ENCODE measurements at regions not wholly inside any gene's neighbourhood (a gene's known extent, or its start where the extent isn't known, plus 50 kb on each side); places are given as distances from the start of the nearest gene placed in this dataset.
A peak's percentile ranks its signal among the peaks of the same experiment; 100 is the strongest.

- H3K27ac Mint-ChIP-seq, result peak overlapping the region; percentile 53
- Histone ChIP-seq H2AFZ (no peak overlapping the region), H3K27ac (ENCODE audit: low read depth) (0 out of 2 replicates have a peak overlapping the region, but pooled peaks have one; percentile 18), H3K4me3 (no peak overlapping the region), H3F3A (replicated peaks; ENCODE audit: low read depth) (no peaks in the 10 kb centered on the region), H3K4me2 (peak overlapping the region; percentile 58), H4K20me1 (replicated peaks; ENCODE audit: insufficient read depth) (no peaks in the 10 kb centered on the region), H3K27me3 (ENCODE audit: insufficient read depth) (no peaks in the 10 kb centered on the region), H3K9me2 (ENCODE audit: insufficient read depth) (0 out of 2 replicates have a peak, but pooled peaks cover 9% of the 10 kb centered on the region), H3K4me1 (ENCODE audit: insufficient read depth) (peaks cover 44% of the 10 kb centered on the region), H3K79me2 (replicated peaks; ENCODE audit: insufficient read depth) (no peaks in the 10 kb centered on the region), H3K36me3 (ENCODE audit: insufficient read depth) (no peaks in the 10 kb centered on the region)
- DNase-seq (ENCODE audit: low spot score) (peak; percentile 16), ATAC-seq (no peak)
- H3K4me1 Mint-ChIP-seq, result peaks cover 45% of the 10 kb centered on the region
- no peak overlapping the region; the same call in 2 of the 3 replicates for H3K4me3 Mint-ChIP-seq
- H3K36me3 Mint-ChIP-seq (ENCODE audit: low read depth), result peaks cover 5% of the 10 kb centered on the region; the same call in 1 of the 3 replicates
- peaks cover 6% of the 10 kb centered on the region for H3K9me3 Mint-ChIP-seq
- TF ChIP-seq POLR2AphosphoS5 (IDR thresholded peaks at IDR 0.05; ENCODE audit: low read depth) (no peak), NANOG (IDR thresholded peaks at IDR 0.05; ENCODE audit: borderline replicate concordance) (peak; percentile 71; the same call in 1 of the 2 replicates), JUNB (IDR thresholded peaks at IDR 0.05; ENCODE audit: unreplicated experiment) (no peak), ZNF462 (CRISPR knock-in tag; IDR thresholded peaks at IDR 0.05) (no peak), ZNF331 (CRISPR knock-in tag; IDR thresholded peaks at IDR 0.05; ENCODE audit: low read depth) (no peak)
- no peaks in the 10 kb centered on the region for H3K27me3 Mint-ChIP-seq (ENCODE audit: insufficient read depth, low read depth, poor library complexity)
Measured at GRCh38 chr5:109998208-109998607, 308.5 kb downstream of the MAN2A1 start.

- peaks cover 45% of the 10 kb centered on the region for H3K4me1 Mint-ChIP-seq
- Histone ChIP-seq H3K27me3 (ENCODE audit: insufficient read depth) (no peaks in the 10 kb centered on the region), H3K9me2 (ENCODE audit: insufficient read depth) (0 out of 2 replicates have a peak, but pooled peaks cover 9% of the 10 kb centered on the region), H3K4me2 (peak overlapping the region; percentile 58), H3K4me3 (no peak overlapping the region), H3K79me2 (replicated peaks; ENCODE audit: insufficient read depth) (no peaks in the 10 kb centered on the region), H2AFZ (no peak overlapping the region), H3F3A (replicated peaks; ENCODE audit: low read depth) (no peaks in the 10 kb centered on the region), H3K4me1 (ENCODE audit: insufficient read depth) (peaks cover 44% of the 10 kb centered on the region), H3K36me3 (ENCODE audit: insufficient read depth) (no peaks in the 10 kb centered on the region), H3K27ac (ENCODE audit: low read depth) (no peak overlapping the region), H4K20me1 (replicated peaks; ENCODE audit: insufficient read depth) (no peaks in the 10 kb centered on the region)
- H3K27ac Mint-ChIP-seq, result no peak overlapping the region
- H3K36me3 Mint-ChIP-seq (ENCODE audit: low read depth), result peaks cover 5% of the 10 kb centered on the region; the same call in 1 of the 3 replicates
- peaks cover 6% of the 10 kb centered on the region for H3K9me3 Mint-ChIP-seq
- H3K4me3 Mint-ChIP-seq, result no peak overlapping the region
- ATAC-seq (no peak), DNase-seq (ENCODE audit: low spot score) (no peak)
- no peaks in the 10 kb centered on the region for H3K27me3 Mint-ChIP-seq (ENCODE audit: insufficient read depth, low read depth, poor library complexity)
- TF ChIP-seq EZH2 (IDR thresholded peaks at IDR 0.05; ENCODE audit: low read depth, unreplicated experiment) (no peak), ZNF331 (CRISPR knock-in tag; IDR thresholded peaks at IDR 0.05; ENCODE audit: low read depth) (no peak), CREB1 (CRISPR knock-in tag; IDR thresholded peaks at IDR 0.05; ENCODE audit: low read depth) (no peak), REST (IDR thresholded peaks at IDR 0.05; ENCODE audit: unreplicated experiment) (no peak), STAT1 (IDR thresholded peaks at IDR 0.05; ENCODE audit: unreplicated experiment) (no peak)
- TF ChIP-seq, protein P1, sequence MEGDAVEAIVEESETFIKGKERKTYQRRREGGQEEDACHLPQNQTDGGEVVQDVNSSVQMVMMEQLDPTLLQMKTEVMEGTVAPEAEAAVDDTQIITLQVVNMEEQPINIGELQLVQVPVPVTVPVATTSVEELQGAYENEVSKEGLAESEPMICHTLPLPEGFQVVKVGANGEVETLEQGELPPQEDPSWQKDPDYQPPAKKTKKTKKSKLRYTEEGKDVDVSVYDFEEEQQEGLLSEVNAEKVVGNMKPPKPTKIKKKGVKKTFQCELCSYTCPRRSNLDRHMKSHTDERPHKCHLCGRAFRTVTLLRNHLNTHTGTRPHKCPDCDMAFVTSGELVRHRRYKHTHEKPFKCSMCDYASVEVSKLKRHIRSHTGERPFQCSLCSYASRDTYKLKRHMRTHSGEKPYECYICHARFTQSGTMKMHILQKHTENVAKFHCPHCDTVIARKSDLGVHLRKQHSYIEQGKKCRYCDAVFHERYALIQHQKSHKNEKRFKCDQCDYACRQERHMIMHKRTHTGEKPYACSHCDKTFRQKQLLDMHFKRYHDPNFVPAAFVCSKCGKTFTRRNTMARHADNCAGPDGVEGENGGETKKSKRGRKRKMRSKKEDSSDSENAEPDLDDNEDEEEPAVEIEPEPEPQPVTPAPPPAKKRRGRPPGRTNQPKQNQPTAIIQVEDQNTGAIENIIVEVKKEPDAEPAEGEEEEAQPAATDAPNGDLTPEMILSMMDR (conservative IDR thresholded peaks at IDR 0.05; ENCODE audit: low read depth in 2 of 2), result no peak
Measured at GRCh38 chr5:109998726-109999125, 309.0 kb downstream of the MAN2A1 start.

All from GM23338 (cell line).